ENCODE measurements at regions not wholly inside any gene's neighbourhood (a gene's known extent, or its start where the extent isn't known, plus 50 kb on each side); places are given as distances from the start of the nearest gene placed in this dataset.

GRCh38 chr3:168218600-168218999 is 122.9 kb upstream of the GOLIM4 start (continued):
- TF ChIP-seq ZSCAN21 (CRISPR knock-in tag; IDR thresholded peaks at IDR 0.05; ENCODE audit: borderline replicate concordance) (no peak), NFAT5 (CRISPR knock-in tag; IDR thresholded peaks at IDR 0.05) (no peak), ZNF552 (CRISPR knock-in tag; IDR thresholded peaks at IDR 0.05; ENCODE audit: borderline replicate concordance) (no peak), NCOR1 (IDR thresholded peaks at IDR 0.05; ENCODE audit: borderline replicate concordance, low read length) (no peak)

- Histone ChIP-seq H3K4me3 (replicated peaks in 1 of 3; ENCODE audit: insufficient read depth in 1 of 3, low read depth in 2 of 3, low read length in 3 of 3) (no peak overlapping the region), H3K79me2 (ENCODE audit: insufficient read depth, low read length) (no peaks in the 10 kb centered on the region), H3K9me3 (ENCODE audit: low read length) (no peaks in the 10 kb centered on the region), H3K4me1 (ENCODE audit: insufficient read depth, low read length) (no peaks in the 10 kb centered on the region), H3K27ac (ENCODE audit: extremely low read length, insufficient read depth, low read length) (no peak overlapping the region), H3K4me2 (ENCODE audit: low read depth, low read length) (no peak overlapping the region), H3K9ac (ENCODE audit: insufficient read depth, low read depth, low read length) (no peak overlapping the region), H4K20me1 (ENCODE audit: insufficient read depth, low read length) (no peaks in the 10 kb centered on the region), H3K27me3 (ENCODE audit: control insufficient read depth in 1 of 2, insufficient read depth in 2 of 2, low read length in 2 of 2) (no peaks in the 10 kb centered on the region), H2AFZ (ENCODE audit: low read length) (no peak overlapping the region), H3K36me3 (replicated peaks in 1 of 2; ENCODE audit: control insufficient read depth in 1 of 2, insufficient read depth in 2 of 2, low read length in 2 of 2) (no peaks in the 10 kb centered on the region)
- POLR2A ChIA-PET: no interaction called here
- no peak for FAIRE-seq
- no peak for ATAC-seq
- WGBS (ENCODE audit: low lambda C conversion rate): 0% methylated on average over 3 of the region's 3 CpGs
- CTCF ChIA-PET (ENCODE audit: low intra/inter-chr PET ratio, low total read pairs): no interaction called here
- DNase-seq (ENCODE audit: low spot score): no peak
- no TSS peak for BruUV-seq (replicated peaks)
- intact Hi-C loops (cut with micrococcal nuclease; ENCODE audit: unreplicated experiment) (loop anchor here (10.0 kb wide), 1 partner anchor 248 kb away; no protein-coding TSS in a partner anchor), in situ Hi-C loops (cut with HindIII; ENCODE audit: extremely low pct_ligation_motif_present, low pct_unique_long_range_greater_than_20kb) (loop anchor here (10.0 kb wide), 1 partner anchor 398 kb away; no protein-coding TSS in a partner anchor)
- no peak for TF ChIP-seq ZNF407 (CRISPR knock-in tag; IDR thresholded peaks at IDR 0.05; ENCODE audit: not compliant biosample characterization)
- TF ChIP-seq MAX (IDR thresholded peaks at IDR 0.05): no peak
- no peak for TF ChIP-seq PHF20 (CRISPR knock-in tag; IDR thresholded peaks at IDR 0.05)
- TF ChIP-seq KLF11 (CRISPR knock-in tag; IDR thresholded peaks at IDR 0.05): no peak
- TF ChIP-seq ZSCAN30 (CRISPR knock-in tag; IDR thresholded peaks at IDR 0.05): no peak
- TF ChIP-seq HNRNPH1 (optimal IDR thresholded peaks at IDR 0.05; ENCODE audit: low read depth, low read length): no peak
- TF ChIP-seq NCOA5 (CRISPR knock-in tag; IDR thresholded peaks at IDR 0.05): no peak
These were observed 121.1 kb upstream of the GOLIM4 start for GRCh38 chr3:168216851-168217250.
